H9 (cell line): ENCODE measurements at regions not wholly inside any gene's neighbourhood (a gene's known extent, or its start where the extent isn't known, plus 50 kb on each side); places are given as distances from the start of the nearest gene placed in this dataset.

Experiments used
- DNase-seq: peaks from one replicate; pipeline ENCODE4 v3.0.0-alpha.2; 2017
- H2AFZ ChIP-seq: one replicate; pipeline ENCODE4 v1.6.1; 2013; ENCODE audit warnings: mild to moderate bottlenecking, low read length, control low read depth, moderate library complexity
- H2AK5ac ChIP-seq: 2 replicates; pipeline ENCODE4 v1.6.1; 2013; ENCODE audit warnings: low read length, control low read depth, mixed read lengths; ENCODE audit not compliant: insufficient read length
- H2BK120ac ChIP-seq: one replicate; pipeline ENCODE4 v1.6.1; 2013; ENCODE audit warnings: low read depth, mild to moderate bottlenecking, low read length, control low read depth, inconsistent platforms; ENCODE audit not compliant: poor library complexity, severe bottlenecking
- H2BK12ac ChIP-seq: 2 replicates; pipeline ENCODE4 v1.6.1; 2013; ENCODE audit warnings: low read length, control low read depth, mixed read lengths, low read depth; ENCODE audit not compliant: insufficient read length
- H2BK15ac ChIP-seq: 2 replicates; pipeline ENCODE4 v1.6.1; 2013; ENCODE audit warnings: low read depth, low read length, control low read depth
- H2BK20ac ChIP-seq: one replicate; pipeline ENCODE4 v1.6.1; 2013; ENCODE audit warnings: low read depth, mild to moderate bottlenecking, low read length, control low read depth, inconsistent platforms; ENCODE audit not compliant: poor library complexity, severe bottlenecking
- H2BK5ac ChIP-seq: 2 replicates; pipeline ENCODE4 v1.6.1; 2013; ENCODE audit warnings: low read length, control low read depth, mixed read lengths; ENCODE audit not compliant: insufficient read length
- H3K14ac ChIP-seq: 2 replicates; pipeline ENCODE4 v1.6.1; 2013; ENCODE audit warnings: low read length, control low read depth; ENCODE audit not compliant: insufficient read depth
- H3K18ac ChIP-seq: 2 replicates; pipeline ENCODE4 v1.6.1; 2013; ENCODE audit warnings: low read depth, mild to moderate bottlenecking, mixed read lengths, low read length, control low read depth; ENCODE audit not compliant: insufficient read length
- H3K23ac ChIP-seq: 2 replicates; pipeline ENCODE4 v1.6.1; 2013; ENCODE audit warnings: low read length, control low read depth, mixed read lengths, low read depth; ENCODE audit not compliant: insufficient read length
- H3K23me2 ChIP-seq: 2 replicates; pipeline ENCODE4 v1.6.1; 2013; ENCODE audit warnings: low read depth, mild to moderate bottlenecking, mixed read lengths, low read length, control low read depth; ENCODE audit not compliant: insufficient read length, poor library complexity, severe bottlenecking
- H3K27ac ChIP-seq: 2 replicates; pipeline ENCODE4 v1.5.1; 2013; ENCODE audit warnings: low read length, control low read depth, mixed read lengths, low read depth; ENCODE audit not compliant: insufficient read length
- H3K27me3 ChIP-seq: 2 replicates; pipeline ENCODE4 v1.6.1; 2013; ENCODE audit warnings: low read length, control low read depth, inconsistent platforms; ENCODE audit not compliant: insufficient read depth
- H3K4ac ChIP-seq: 2 replicates; pipeline ENCODE4 v1.6.1; 2013; ENCODE audit warnings: low read depth, mild to moderate bottlenecking, control low read depth, inconsistent platforms, low read length, moderate library complexity
- H3K4me1 ChIP-seq: 2 replicates; pipeline ENCODE4 v1.6.1; 2013; ENCODE audit warnings: low read length, control low read depth, inconsistent platforms; ENCODE audit not compliant: insufficient read depth
- H3K4me2 ChIP-seq: 2 replicates; pipeline ENCODE4 v1.6.1; 2013; ENCODE audit warnings: low read length, control low read depth, mixed read lengths; ENCODE audit not compliant: insufficient read length, insufficient read depth
- H3K56ac ChIP-seq: 2 replicates; pipeline ENCODE4 v1.6.1; 2013; ENCODE audit warnings: low read depth, mild to moderate bottlenecking, mixed read lengths, low read length, control low read depth; ENCODE audit not compliant: insufficient read length
- H3K79me1 ChIP-seq: 2 replicates; pipeline ENCODE4 v1.6.1; 2013; ENCODE audit warnings: low read depth, mild to moderate bottlenecking, moderate library complexity, low read length, control low read depth, inconsistent platforms; ENCODE audit not compliant: insufficient read depth, poor library complexity, severe bottlenecking
- H3K79me2 ChIP-seq: 2 replicates; pipeline ENCODE4 v1.6.1; 2013; ENCODE audit warnings: low read length, control low read depth, inconsistent platforms; ENCODE audit not compliant: insufficient read depth
- H3K9ac ChIP-seq: 2 replicates; pipeline ENCODE4 v1.6.1; 2013; ENCODE audit warnings: low read length, control low read depth, mixed read lengths; ENCODE audit not compliant: insufficient read length; ENCODE audit errors: extremely low read depth
- H3K9me3 ChIP-seq: one replicate; pipeline ENCODE4 v1.6.1; 2013; ENCODE audit warnings: low read depth, low read length, inconsistent platforms; ENCODE audit not compliant: control insufficient read depth
- H3T11ph ChIP-seq: one replicate; pipeline ENCODE4 v1.6.1; 2013; ENCODE audit warnings: mild to moderate bottlenecking, low read length, control low read depth, inconsistent platforms
- H4K20me1 ChIP-seq: one replicate; pipeline ENCODE4 v1.6.1; 2013; ENCODE audit not compliant: control insufficient read depth, insufficient read length, insufficient read depth
- H4K5ac ChIP-seq: 2 replicates; pipeline ENCODE4 v1.6.1; 2013; ENCODE audit warnings: low read depth, mild to moderate bottlenecking, mixed read lengths, low read length, control low read depth; ENCODE audit not compliant: insufficient read length
- H4K8ac ChIP-seq: replicated peaks from 2 replicates; pipeline ENCODE4 v1.6.1; 2013; ENCODE audit warnings: low read length, control low read depth, mixed read lengths, low read depth; ENCODE audit not compliant: insufficient read length
- H4K91ac ChIP-seq: 2 replicates; pipeline ENCODE4 v1.6.1; 2013; ENCODE audit warnings: low read depth, mild to moderate bottlenecking, moderate library complexity, mixed read lengths, low read length, control low read depth; ENCODE audit not compliant: insufficient read length
- H3K27ac Mint-ChIP-seq, 3 experiments: 2 replicates in 2 of 3; 3 replicates in 1 of 3; pipeline ENCODE4 v1.8.0; 2020 to 2021; ENCODE audit warnings: mixed read lengths in 3 of 3, mild to moderate bottlenecking in 1 of 3, moderate library complexity in 1 of 3
- H3K27me3 Mint-ChIP-seq: 2 replicates; pipeline ENCODE4 v1.8.0; 2021; ENCODE audit warnings: low read depth, mild to moderate bottlenecking, moderate library complexity, mixed read lengths
- H3K36me3 Mint-ChIP-seq, 3 experiments: 2 replicates in 2 of 3; 3 replicates in 1 of 3; pipeline ENCODE4 v1.8.0; 2020 to 2021; ENCODE audit warnings: low read depth in 3 of 3, mixed read lengths in 3 of 3; ENCODE audit not compliant: insufficient read depth in 1 of 3
- H3K4me1 Mint-ChIP-seq, 2 experiments: 2 replicates each; pipeline ENCODE4 v1.8.0; 2020; ENCODE audit warnings: mixed read lengths in 2 of 2
- H3K4me3 Mint-ChIP-seq, 2 experiments: 2 replicates in 1 of 2; 3 replicates in 1 of 2; pipeline ENCODE4 v1.8.0; 2020 to 2021; ENCODE audit warnings: mild to moderate bottlenecking in 2 of 2, mixed read lengths in 2 of 2, moderate library complexity in 1 of 2
- H3K9me3 Mint-ChIP-seq, 2 experiments: 2 replicates in 1 of 2; 3 replicates in 1 of 2; pipeline ENCODE4 v1.8.0; 2020; ENCODE audit warnings: mild to moderate bottlenecking in 2 of 2, mixed read lengths in 2 of 2, moderate library complexity in 1 of 2
- WGBS: extraction: QIAGEN DNeasy Blood & Tissue Kit; methylation state at CpG from one replicate; pipeline ENCODE4 v1.1.7; 2013; ENCODE audit warnings: missing lambda C conversion rate, low lambda C conversion rate, mixed read lengths; ENCODE audit not compliant: insufficient read length; ENCODE audit errors: extremely low coverage; 5-methylcytosine and 5-hydroxymethylcytosine counted together
- TF ChIP-seq, protein P1 (sequence below): fragments of 200-600 bp; sonication (generic); conservative IDR thresholded peaks from 3 replicates; pipeline ENCODE4 v1.8.0; 2021; ENCODE audit warnings: antibody characterized with exemption, mild to moderate bottlenecking

DNA sequence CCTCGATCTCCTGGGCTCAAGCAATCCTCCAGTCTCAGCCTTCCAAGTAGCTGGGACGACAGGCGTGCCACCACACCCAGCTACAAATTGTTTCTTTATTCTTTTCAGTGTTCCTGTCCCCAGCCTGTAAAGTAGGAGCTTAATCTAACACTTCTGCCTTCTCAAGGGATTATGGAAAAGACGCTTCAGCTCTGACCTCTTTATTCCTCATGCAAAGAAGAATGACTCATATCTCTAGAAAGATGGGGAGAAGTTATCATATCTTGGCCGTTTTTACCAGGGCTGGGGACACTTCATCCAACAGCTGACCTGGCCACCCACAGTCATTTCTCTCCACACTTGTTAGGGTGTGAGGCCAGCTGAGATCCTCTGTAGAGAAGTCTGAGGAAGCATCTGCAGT, 172.6 kb downstream of the HAPSTR1 start:
- H3K79me1 ChIP-seq, result no peaks in the 10 kb centered on the region
- WGBS, result no CpG with 5 or more reads among the region's 5 CpGs
- no peak overlapping the region for H4K8ac ChIP-seq
- H3K9ac ChIP-seq, result no peak overlapping the region
- H2BK20ac ChIP-seq, result no peak overlapping the region
- no peaks in the 10 kb centered on the region for H3K4me1 ChIP-seq
- H4K20me1 ChIP-seq, result no peaks in the 10 kb centered on the region
- no peaks in the 10 kb centered on the region for H3K23me2 ChIP-seq
- no peak overlapping the region for H3K56ac ChIP-seq
- TF ChIP-seq, protein P1, sequence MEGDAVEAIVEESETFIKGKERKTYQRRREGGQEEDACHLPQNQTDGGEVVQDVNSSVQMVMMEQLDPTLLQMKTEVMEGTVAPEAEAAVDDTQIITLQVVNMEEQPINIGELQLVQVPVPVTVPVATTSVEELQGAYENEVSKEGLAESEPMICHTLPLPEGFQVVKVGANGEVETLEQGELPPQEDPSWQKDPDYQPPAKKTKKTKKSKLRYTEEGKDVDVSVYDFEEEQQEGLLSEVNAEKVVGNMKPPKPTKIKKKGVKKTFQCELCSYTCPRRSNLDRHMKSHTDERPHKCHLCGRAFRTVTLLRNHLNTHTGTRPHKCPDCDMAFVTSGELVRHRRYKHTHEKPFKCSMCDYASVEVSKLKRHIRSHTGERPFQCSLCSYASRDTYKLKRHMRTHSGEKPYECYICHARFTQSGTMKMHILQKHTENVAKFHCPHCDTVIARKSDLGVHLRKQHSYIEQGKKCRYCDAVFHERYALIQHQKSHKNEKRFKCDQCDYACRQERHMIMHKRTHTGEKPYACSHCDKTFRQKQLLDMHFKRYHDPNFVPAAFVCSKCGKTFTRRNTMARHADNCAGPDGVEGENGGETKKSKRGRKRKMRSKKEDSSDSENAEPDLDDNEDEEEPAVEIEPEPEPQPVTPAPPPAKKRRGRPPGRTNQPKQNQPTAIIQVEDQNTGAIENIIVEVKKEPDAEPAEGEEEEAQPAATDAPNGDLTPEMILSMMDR, result no peak
- H3K4me2 ChIP-seq, result no peak overlapping the region
- H4K91ac ChIP-seq, result no peak overlapping the region
- H3K23ac ChIP-seq, result no peak overlapping the region
- no peaks in the 10 kb centered on the region for H3K27me3 ChIP-seq
- no peaks in the 10 kb centered on the region for H3K9me3 ChIP-seq
- no peak overlapping the region for H4K5ac ChIP-seq
- H2AK5ac ChIP-seq, result no peak overlapping the region
- Mint-ChIP-seq H3K27ac (no peak overlapping the region), H3K9me3 (peaks cover 0 to 8% of the 10 kb centered on the region in 2 experiments; a peak in 1 of 5 replicates), H3K4me3 (no peak overlapping the region), H3K36me3 (no peaks in the 10 kb centered on the region), H3K27me3 (peaks cover 9% of the 10 kb centered on the region), H3K4me1 (peaks cover 0 to 14% of the 10 kb centered on the region in 2 experiments; a peak in 3 of 4 replicates)
- H3K27ac ChIP-seq, result no peak overlapping the region
- H3K79me2 ChIP-seq, result no peaks in the 10 kb centered on the region
- H2BK120ac ChIP-seq, result no peak overlapping the region
- no peak overlapping the region for H2BK5ac ChIP-seq
- no peak overlapping the region for H3K18ac ChIP-seq
- no peak overlapping the region for H3K4ac ChIP-seq
- H2BK15ac ChIP-seq, result no peak overlapping the region
- H3T11ph ChIP-seq, result no peak overlapping the region
- no peak overlapping the region for H2BK12ac ChIP-seq
- no peak overlapping the region for H3K14ac ChIP-seq
- DNase-seq, result no peak
- no peak overlapping the region for H2AFZ ChIP-seq
